Prostate gland (tissue), 2 donors: ENCODE measurements at regions not wholly inside any gene's neighbourhood (a gene's known extent, or its start where the extent isn't known, plus 50 kb on each side); places are given as distances from the start of the nearest gene placed in this dataset.

Source experiments
- CTCF ChIP-seq, 4 experiments: fragments of 200-600 bp in 2 of 4; fragments of 450-650 bp in 2 of 4; sonication (generic) in 2 of 4; IDR thresholded peaks; 1 replicate in 3 of 4; 2 replicates in 1 of 4; pipeline ENCODE4 v1.5.1; 2016 to 2019; ENCODE audit warnings: antibody characterized with exemption in 4 of 4, mild to moderate bottlenecking in 2 of 4, moderate library complexity in 2 of 4
- POLR2A ChIP-seq: fragments of 450-650 bp; IDR thresholded peaks from one replicate; pipeline ENCODE4 v1.6.1; 2016; ENCODE audit warnings: antibody characterized with exemption, mild to moderate bottlenecking
- POLR2AphosphoS5 ChIP-seq: sonication (generic); formaldehyde crosslinking; IDR thresholded peaks from one replicate; pipeline ENCODE4 v1.6.1; 2017; ENCODE audit warnings: antibody characterized with exemption

DNA sequence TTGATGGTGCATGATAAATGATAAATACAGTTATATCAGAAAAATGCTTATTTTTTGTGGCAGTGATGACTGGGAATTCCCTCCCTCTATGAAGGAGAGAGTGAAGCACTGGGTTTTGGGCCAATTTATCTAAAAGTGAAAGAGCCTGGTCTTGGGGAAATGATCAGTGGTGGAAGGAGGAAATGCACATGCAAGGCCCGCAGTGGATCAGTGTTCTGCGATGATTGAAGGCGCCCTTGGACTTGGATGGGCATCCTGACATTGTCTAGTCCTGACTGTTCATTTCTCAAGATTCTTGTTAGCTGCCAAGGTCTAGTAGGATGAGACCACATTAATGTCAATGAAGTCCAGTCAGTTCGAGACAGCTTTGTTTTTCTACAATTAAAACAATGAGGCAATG is 272.0 kb upstream of the SLC35B3 start:
- TF ChIP-seq POLR2AphosphoS5, result no peak
- no peak for TF ChIP-seq POLR2A
- no peak for TF ChIP-seq CTCF (IDR thresholded peaks at IDR 0.05)
